ENCODE measurements at regions not wholly inside any gene's neighbourhood (a gene's known extent, or its start where the extent isn't known, plus 50 kb on each side); places are given as distances from the start of the nearest gene placed in this dataset.

DNA sequence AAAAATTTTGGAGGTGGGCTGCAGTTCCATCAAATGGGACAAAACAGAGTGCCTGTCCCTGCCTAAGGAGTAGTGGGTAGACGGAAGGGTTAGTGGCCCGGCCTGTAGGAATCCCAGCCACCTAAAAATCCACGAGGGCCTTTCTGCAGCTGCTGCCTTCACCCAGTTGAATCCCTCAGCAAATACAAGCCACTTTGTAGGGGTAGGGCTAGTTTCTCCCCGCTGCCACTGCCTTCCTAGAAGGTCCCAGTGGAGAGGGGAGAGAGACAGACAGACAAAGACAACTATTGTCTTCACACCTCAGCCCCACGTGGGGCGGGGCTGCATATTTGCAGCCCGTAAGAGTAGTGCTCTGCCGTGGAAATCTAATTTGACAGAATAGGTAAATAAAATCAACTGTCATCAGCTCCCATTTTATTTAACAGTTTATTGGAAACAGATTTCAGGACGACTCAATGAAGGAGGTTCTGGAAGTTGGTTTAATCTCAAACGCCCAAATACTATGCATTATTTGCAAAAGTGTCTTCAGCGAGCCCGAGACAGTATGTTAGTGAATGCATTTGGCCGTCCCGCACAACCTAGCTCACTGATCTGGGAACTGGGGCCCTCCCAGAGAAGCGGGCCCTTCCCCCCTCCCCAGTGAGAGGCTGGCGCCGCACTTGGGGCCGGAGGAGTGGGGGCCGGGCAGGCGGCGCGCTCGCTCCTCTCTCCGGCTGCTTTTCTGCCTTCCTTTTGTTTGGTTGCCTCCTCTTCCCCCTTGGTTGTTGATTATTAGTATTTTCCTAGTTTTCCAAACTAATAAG is 67.6 kb upstream of the TBCA start:
- Mint-ChIP-seq H3K27ac (no peak overlapping the region), H3K27me3 (peaks cover 41% of the 10 kb centered on the region), H3K36me3 (ENCODE audit: low read depth) (no peaks in the 10 kb centered on the region), H3K4me3 (peak overlapping the region; percentile 48), H3K9me3 (no peaks in the 10 kb centered on the region), H3K4me1 (ENCODE audit: low read depth) (peaks cover 8% of the 10 kb centered on the region)
- CTCF ChIA-PET, result interaction anchor here (0.9 kb wide), 1 partner anchor 196 kb away, joined by 3 read pairs; no protein-coding TSS in a partner anchor
- DNase-seq (no peak), ATAC-seq (no peak)
- intact Hi-C loops (cut with micrococcal nuclease), result loop anchor here (10.0 kb wide), 1 partner anchor 199 kb away; no protein-coding TSS in a partner anchor
- TF ChIP-seq, protein P1, sequence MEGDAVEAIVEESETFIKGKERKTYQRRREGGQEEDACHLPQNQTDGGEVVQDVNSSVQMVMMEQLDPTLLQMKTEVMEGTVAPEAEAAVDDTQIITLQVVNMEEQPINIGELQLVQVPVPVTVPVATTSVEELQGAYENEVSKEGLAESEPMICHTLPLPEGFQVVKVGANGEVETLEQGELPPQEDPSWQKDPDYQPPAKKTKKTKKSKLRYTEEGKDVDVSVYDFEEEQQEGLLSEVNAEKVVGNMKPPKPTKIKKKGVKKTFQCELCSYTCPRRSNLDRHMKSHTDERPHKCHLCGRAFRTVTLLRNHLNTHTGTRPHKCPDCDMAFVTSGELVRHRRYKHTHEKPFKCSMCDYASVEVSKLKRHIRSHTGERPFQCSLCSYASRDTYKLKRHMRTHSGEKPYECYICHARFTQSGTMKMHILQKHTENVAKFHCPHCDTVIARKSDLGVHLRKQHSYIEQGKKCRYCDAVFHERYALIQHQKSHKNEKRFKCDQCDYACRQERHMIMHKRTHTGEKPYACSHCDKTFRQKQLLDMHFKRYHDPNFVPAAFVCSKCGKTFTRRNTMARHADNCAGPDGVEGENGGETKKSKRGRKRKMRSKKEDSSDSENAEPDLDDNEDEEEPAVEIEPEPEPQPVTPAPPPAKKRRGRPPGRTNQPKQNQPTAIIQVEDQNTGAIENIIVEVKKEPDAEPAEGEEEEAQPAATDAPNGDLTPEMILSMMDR (IDR thresholded peaks at IDR 0.05), result no peak
- POLR2A ChIA-PET, result no interaction called here

DNA sequence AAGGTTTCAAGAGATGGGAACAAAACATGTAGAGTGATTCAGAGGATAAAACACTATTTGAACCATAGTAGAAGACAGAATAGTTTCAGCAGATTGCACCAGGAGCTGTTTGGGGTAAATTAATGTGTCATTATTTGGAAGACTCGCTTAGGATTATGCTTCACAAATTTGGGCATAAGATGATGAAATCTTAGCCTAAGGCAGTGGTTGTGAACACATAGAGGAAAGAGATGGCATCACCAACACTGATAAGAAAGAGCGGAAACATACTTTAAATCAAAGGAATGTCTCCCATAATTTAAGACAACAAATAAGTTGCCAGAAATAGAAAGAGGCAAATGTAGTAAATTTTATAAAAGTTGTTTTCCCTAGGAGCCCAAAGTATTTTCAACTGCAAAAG is 66.1 kb upstream of the TBCA start:
- Mint-ChIP-seq H3K9me3 (no peaks in the 10 kb centered on the region), H3K27ac (no peak overlapping the region), H3K4me1 (ENCODE audit: low read depth) (peaks cover 8% of the 10 kb centered on the region), H3K36me3 (ENCODE audit: low read depth) (no peaks in the 10 kb centered on the region), H3K27me3 (peaks cover 39% of the 10 kb centered on the region), H3K4me3 (no peak overlapping the region)
- ChIA-PET CTCF (no interaction called here), POLR2A (no interaction called here)
- no peak for DNase-seq
- ATAC-seq, result no peak
- TF ChIP-seq, protein P1 (IDR thresholded peaks at IDR 0.05), result no peak
- intact Hi-C loops (cut with micrococcal nuclease), result loop anchor here (10.0 kb wide), 1 partner anchor 197 kb away; no protein-coding TSS in a partner anchor

DNA sequence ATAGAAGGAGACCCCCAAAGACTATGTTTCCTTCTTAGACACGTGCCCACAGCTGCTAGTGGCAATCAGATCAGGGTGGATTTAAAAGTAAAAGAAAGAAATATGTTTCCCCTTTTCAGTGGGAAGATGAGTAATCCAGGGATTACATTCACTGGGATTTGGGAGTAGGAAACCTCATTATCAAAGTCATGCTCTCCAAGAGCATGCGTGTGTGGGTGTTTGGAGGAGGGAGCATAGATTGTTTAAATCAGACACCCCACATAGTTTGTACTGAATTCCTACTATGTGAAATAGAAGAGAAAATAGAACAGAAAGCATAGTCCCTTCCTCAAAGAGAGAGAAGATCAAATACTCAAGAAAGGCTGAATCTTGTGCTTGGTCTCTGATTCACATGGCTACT is 65.5 kb upstream of the TBCA start:
- intact Hi-C loops (cut with micrococcal nuclease), result loop anchor here (10.0 kb wide), 1 partner anchor 197 kb away; no protein-coding TSS in a partner anchor
- no peak for ATAC-seq
- H3K4me3 Mint-ChIP-seq, result no peak overlapping the region
- ChIA-PET CTCF (no interaction called here), POLR2A (no interaction called here)
- no peaks in the 10 kb centered on the region for H3K9me3 Mint-ChIP-seq
- H3K4me1 Mint-ChIP-seq (ENCODE audit: low read depth), result peaks cover 8% of the 10 kb centered on the region
- TF ChIP-seq, protein P1 (IDR thresholded peaks at IDR 0.05), result no peak
- peaks cover 34% of the 10 kb centered on the region for H3K27me3 Mint-ChIP-seq
- no peak overlapping the region for H3K27ac Mint-ChIP-seq
- no peak for DNase-seq
- H3K36me3 Mint-ChIP-seq (ENCODE audit: low read depth), result no peaks in the 10 kb centered on the region

DNA sequence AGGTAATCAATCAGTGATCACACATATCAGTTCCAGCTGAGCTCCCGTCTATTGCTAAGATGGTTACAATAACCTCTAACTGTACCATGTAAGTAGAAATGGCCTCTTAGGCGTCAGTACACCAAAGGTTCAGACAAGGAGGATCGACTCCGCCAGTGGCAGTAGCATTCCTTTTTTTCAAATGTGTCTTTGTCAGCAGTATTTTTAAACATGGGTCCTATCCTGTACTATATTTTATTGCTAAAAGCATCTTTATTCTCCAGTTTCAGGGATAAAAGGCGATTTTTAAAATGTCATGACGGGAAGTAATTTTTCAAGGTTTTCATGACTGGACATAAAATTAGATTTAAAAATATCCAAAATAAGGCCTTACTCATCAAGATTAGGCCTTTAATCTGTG is 64.8 kb upstream of the TBCA start:
- peaks cover 8% of the 10 kb centered on the region for H3K4me1 Mint-ChIP-seq (ENCODE audit: low read depth)
- TF ChIP-seq, protein P1 (IDR thresholded peaks at IDR 0.05), result no peak
- intact Hi-C loops (cut with micrococcal nuclease), result loop anchor here (10.0 kb wide), 1 partner anchor 196 kb away; no protein-coding TSS in a partner anchor
- CTCF ChIA-PET, result no interaction called here
- H3K9me3 Mint-ChIP-seq, result no peaks in the 10 kb centered on the region
- ATAC-seq, result no peak
- H3K27ac Mint-ChIP-seq, result no peak overlapping the region
- H3K27me3 Mint-ChIP-seq, result peaks cover 34% of the 10 kb centered on the region
- H3K36me3 Mint-ChIP-seq (ENCODE audit: low read depth), result no peaks in the 10 kb centered on the region
- no peak overlapping the region for H3K4me3 Mint-ChIP-seq
- DNase-seq, result no peak
- POLR2A ChIA-PET, result no interaction called here

DNA sequence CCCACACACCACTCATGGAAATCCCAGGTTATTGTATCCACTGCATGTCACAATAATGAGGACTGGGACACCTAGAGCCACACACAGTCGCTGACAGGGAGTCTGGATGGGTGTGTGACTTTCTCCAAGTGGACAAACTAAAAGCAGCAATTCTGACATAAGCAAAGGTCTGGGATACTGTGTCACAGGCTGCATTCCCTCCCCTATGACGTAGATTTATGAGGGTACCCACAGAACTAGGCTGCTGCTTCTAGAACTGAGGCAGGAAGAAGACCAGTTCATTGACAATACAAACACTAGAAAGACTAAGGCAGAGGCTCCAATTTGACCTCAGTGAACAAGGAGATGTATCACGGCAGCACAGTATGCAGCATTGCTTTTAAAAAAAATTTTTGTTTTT is 63.6 kb upstream of the TBCA start:
- no peak for DNase-seq
- no peaks in the 10 kb centered on the region for H3K36me3 Mint-ChIP-seq (ENCODE audit: low read depth)
- peaks cover 4% of the 10 kb centered on the region for H3K4me1 Mint-ChIP-seq (ENCODE audit: low read depth)
- peaks cover 26% of the 10 kb centered on the region for H3K27me3 Mint-ChIP-seq
- TF ChIP-seq, protein P1 (IDR thresholded peaks at IDR 0.05), result no peak
- no peak for ATAC-seq
- ChIA-PET CTCF (no interaction called here), POLR2A (no interaction called here)
- H3K27ac Mint-ChIP-seq, result no peak overlapping the region
- H3K9me3 Mint-ChIP-seq, result no peaks in the 10 kb centered on the region
- intact Hi-C loops (cut with micrococcal nuclease), result loop anchor here (10.0 kb wide), 1 partner anchor 195 kb away; no protein-coding TSS in a partner anchor
- no peak overlapping the region for H3K4me3 Mint-ChIP-seq

Data from activated CD8-positive, alpha-beta T cell treated with anti-CD3 and anti-CD28 coated beads for 36 hours (primary cell).